H1 (cell line): ENCODE measurements at regions not wholly inside any gene's neighbourhood (a gene's known extent, or its start where the extent isn't known, plus 50 kb on each side); places are given as distances from the start of the nearest gene placed in this dataset.

Experiments
- CTCF ChIA-PET: fragments of 300-600 bp; sonication (Branson Sonifier 250); formaldehyde crosslinking; loops from one replicate; lab custom pipeline; 2021; ENCODE audit not compliant: partially characterized antibody; lab: Charles Lee
- POLR2A ChIA-PET: fragments of 300-600 bp; sonication (Branson Sonifier 250); formaldehyde crosslinking; loops from one replicate; lab custom pipeline; 2021; ENCODE audit warnings: inconsistent platforms; ENCODE audit not compliant: partially characterized antibody; lab: Charles Lee
- DNase-seq, 2 experiments: peaks; one replicate each; pipeline versions ENCODE4 v3.0.0 to v3.0.0-alpha.2; 2010 to 2022; ENCODE audit warnings: low spot score in 2 of 2, low read depth in 1 of 2, mixed read lengths in 1 of 2
- FAIRE-seq: peaks from 2 replicates; lab custom pipeline; 2011; peaks lifted over from hg19 to GRCh38; lab: Jason Lieb, UNC
- H2AFZ ChIP-seq: 2 replicates; pipeline ENCODE4 v1.8.1; 2012; ENCODE audit warnings: low read length, inconsistent platforms
- H2AK5ac ChIP-seq: 2 replicates; pipeline ENCODE4 v1.6.1; 2013; ENCODE audit warnings: low read depth, low read length
- H2BK120ac ChIP-seq: replicated peaks from 2 replicates; pipeline ENCODE3; 2013; ENCODE audit warnings: low read depth, low read length, inconsistent platforms
- H2BK12ac ChIP-seq: 2 replicates; pipeline ENCODE4 v1.6.1; 2013; ENCODE audit warnings: low read depth, low read length
- H2BK15ac ChIP-seq: 2 replicates; pipeline ENCODE4 v1.6.1; 2013; ENCODE audit warnings: low read length
- H2BK20ac ChIP-seq: 2 replicates; pipeline ENCODE4 v1.6.1; 2013; ENCODE audit warnings: low read length
- H2BK5ac ChIP-seq: 2 replicates; pipeline ENCODE4 v1.6.1; 2013; ENCODE audit warnings: low read depth, low read length
- H3K14ac ChIP-seq: 2 replicates; pipeline ENCODE4 v1.6.1; 2013; ENCODE audit warnings: inconsistent platforms; ENCODE audit not compliant: insufficient read length
- H3K18ac ChIP-seq: 2 replicates; pipeline ENCODE4 v1.6.1; 2013; ENCODE audit warnings: low read length; ENCODE audit errors: extremely low read depth
- H3K23ac ChIP-seq: 2 replicates; pipeline ENCODE4 v1.6.1; 2013; ENCODE audit warnings: inconsistent platforms; ENCODE audit not compliant: insufficient read length
- H3K23me2 ChIP-seq: 2 replicates; pipeline ENCODE4 v1.6.1; 2013; ENCODE audit warnings: low read depth, low read length
- H3K27ac ChIP-seq: 2 replicates; pipeline ENCODE4 v1.6.1; 2011; ENCODE audit warnings: low read depth, low read length, inconsistent platforms
- H3K27me3 ChIP-seq, 4 experiments: replicated peaks in 1 of 4; 1 replicate in 1 of 4; 2 replicates in 3 of 4; pipeline versions ENCODE4 v1.6.1 to v1.8.1; 2011 to 2013; ENCODE audit warnings: low read length in 3 of 4, mild to moderate bottlenecking in 3 of 4, inconsistent platforms in 2 of 4, mixed read lengths in 2 of 4, moderate library complexity in 1 of 4; ENCODE audit not compliant: control insufficient read depth in 3 of 4, insufficient read depth in 3 of 4; ENCODE audit errors: extremely low read depth in 1 of 4
- H3K36me3 ChIP-seq, 4 experiments: 2 replicates each; pipeline versions ENCODE4 v1.6.1 to v1.8.1; 2011 to 2013; ENCODE audit warnings: mild to moderate bottlenecking in 4 of 4, low read length in 3 of 4, moderate library complexity in 2 of 4, control low read depth in 1 of 4, inconsistent platforms in 1 of 4; ENCODE audit not compliant: insufficient read depth in 4 of 4, control insufficient read depth in 2 of 4
- H3K4ac ChIP-seq: replicated peaks from 2 replicates; pipeline ENCODE3; 2013; ENCODE audit warnings: low read length, low read depth, mixed read lengths, inconsistent platforms; ENCODE audit not compliant: insufficient read length
- H3K4me1 ChIP-seq, 4 experiments: replicated peaks in 1 of 4; 1 replicate in 1 of 4; 2 replicates in 3 of 4; pipeline versions ENCODE4 v1.6.1 to v1.8.1; 2011 to 2013; ENCODE audit warnings: low read length in 3 of 4, inconsistent platforms in 2 of 4, mixed read lengths in 1 of 4; ENCODE audit not compliant: insufficient read depth in 4 of 4, control insufficient read depth in 3 of 4
- H3K4me2 ChIP-seq, 2 experiments: 2 replicates each; pipeline versions ENCODE4 v1.6.1 to v1.8.1; 2011 to 2013; ENCODE audit warnings: low read depth in 2 of 2, low read length in 2 of 2, control low read depth in 1 of 2, inconsistent platforms in 1 of 2, mild to moderate bottlenecking in 1 of 2; ENCODE audit not compliant: insufficient read depth in 1 of 2
- H3K4me3 ChIP-seq, 4 experiments: fragments of 200-600, 300-600 bp in 1 of 4; sonication (generic), shearing (Covaris generic), sonication (Bioruptor Twin) in 1 of 4; 2 replicates each; pipeline versions ENCODE4 v1.5.1 to v1.8.1; 2011 to 2016; ENCODE audit warnings: low read length in 4 of 4, low read depth in 3 of 4, control low read depth in 2 of 4, inconsistent platforms in 2 of 4, mild to moderate bottlenecking in 2 of 4, mixed read lengths in 1 of 4, moderate library complexity in 1 of 4; ENCODE audit not compliant: insufficient read depth in 2 of 4; ENCODE audit errors: extremely low read depth in 1 of 4
- H3K56ac ChIP-seq: replicated peaks from 2 replicates; pipeline ENCODE3; 2013; ENCODE audit warnings: low read depth, mild to moderate bottlenecking, mixed read lengths, low read length, inconsistent platforms; ENCODE audit not compliant: insufficient read length
- H3K79me1 ChIP-seq: 2 replicates; pipeline ENCODE4 v1.6.1; 2013; ENCODE audit warnings: low read depth, low read length, control low read depth
- H3K79me2 ChIP-seq, 2 experiments: 2 replicates each; pipeline versions ENCODE4 v1.6.1 to v1.8.1; 2012 to 2013; ENCODE audit warnings: low read length in 2 of 2, mild to moderate bottlenecking in 2 of 2, inconsistent platforms in 1 of 2; ENCODE audit not compliant: insufficient read depth in 2 of 2, control insufficient read depth in 1 of 2
- H3K9ac ChIP-seq, 4 experiments: replicated peaks in 1 of 4; 1 replicate in 1 of 4; 2 replicates in 3 of 4; pipeline versions ENCODE4 v1.6.1 to v1.8.1; 2011 to 2013; ENCODE audit warnings: low read depth in 3 of 4, low read length in 3 of 4, control low read depth in 2 of 4, mild to moderate bottlenecking in 2 of 4, moderate library complexity in 2 of 4, inconsistent platforms in 1 of 4; ENCODE audit errors: extremely low read depth in 1 of 4
- H3K9me3 ChIP-seq, 2 experiments: 2 replicates each; pipeline versions ENCODE4 v1.6.1 to v1.8.1; 2012 to 2013; ENCODE audit warnings: mild to moderate bottlenecking in 2 of 2, moderate library complexity in 2 of 2, control low read depth in 1 of 2, inconsistent platforms in 1 of 2, low read depth in 1 of 2, low read length in 1 of 2, mixed read lengths in 1 of 2; ENCODE audit not compliant: insufficient read depth in 2 of 2
- H4K20me1 ChIP-seq, 2 experiments: replicated peaks in 1 of 2; 2 replicates each; pipeline versions ENCODE3 to v1.8.1; 2011 to 2013; ENCODE audit warnings: inconsistent platforms in 2 of 2, low read length in 2 of 2, mild to moderate bottlenecking in 1 of 2; ENCODE audit not compliant: insufficient read depth in 2 of 2, control insufficient read depth in 1 of 2
- H4K5ac ChIP-seq: 2 replicates; pipeline ENCODE4 v1.6.1; 2013; ENCODE audit warnings: low read length, low read depth, mixed read lengths, inconsistent platforms; ENCODE audit not compliant: insufficient read length
- H4K8ac ChIP-seq: 2 replicates; pipeline ENCODE4 v1.8.0; 2013; ENCODE audit warnings: mild to moderate bottlenecking, moderate library complexity, low read length, inconsistent platforms; ENCODE audit not compliant: insufficient read depth; ENCODE audit errors: extremely low read depth
- H4K91ac ChIP-seq: replicated peaks from 2 replicates; pipeline ENCODE3; 2013; ENCODE audit warnings: low read length, mixed read lengths, inconsistent platforms; ENCODE audit not compliant: insufficient read length
- BCL11A ChIP-seq, 2 experiments: IDR thresholded peaks; one replicate each; pipeline ENCODE4 v1.6.1; 2011; ENCODE audit warnings: low read depth in 2 of 2, low read length in 2 of 2, mild to moderate bottlenecking in 2 of 2
- CBX5 ChIP-seq: fragments of 300-800, 300-1000 bp; sonication (generic); IDR thresholded peaks from 2 replicates; pipeline ENCODE4 v1.7.1; 2016; ENCODE audit warnings: antibody characterized with exemption, low read length, low read depth
- CBX8 ChIP-seq: fragments of 300-800, 300-1000 bp; sonication (generic); IDR thresholded peaks from 2 replicates; pipeline ENCODE4 v1.7.1; 2016; ENCODE audit warnings: low read depth, low read length, borderline replicate concordance
- EP300 ChIP-seq, 2 experiments: IDR thresholded peaks; 1 replicate in 1 of 2; 2 replicates in 1 of 2; pipeline ENCODE4 v1.6.1; 2011 to 2012; ENCODE audit warnings: low read depth in 2 of 2, low read length in 2 of 2, mild to moderate bottlenecking in 2 of 2, borderline replicate concordance in 1 of 2, inconsistent platforms in 1 of 2, moderate library complexity in 1 of 2
- KDM1A ChIP-seq: fragments of 200-600, 300-600 bp; sonication (generic); IDR thresholded peaks from 2 replicates; pipeline ENCODE4 v1.7.1; 2016; ENCODE audit warnings: mild to moderate bottlenecking, low read length, borderline replicate concordance
- KDM4A ChIP-seq: IDR thresholded peaks from one replicate; pipeline ENCODE4 v1.7.1; 2012; ENCODE audit warnings: low read depth, mild to moderate bottlenecking, moderate library complexity, low read length, inconsistent platforms; ENCODE audit not compliant: severe bottlenecking
- MAX ChIP-seq: IDR thresholded peaks from 2 replicates; pipeline ENCODE4 v1.6.1; 2012; ENCODE audit warnings: inconsistent platforms
- NRF1 ChIP-seq: IDR thresholded peaks from 2 replicates; pipeline ENCODE4 v1.6.1; 2011; ENCODE audit warnings: mild to moderate bottlenecking, low read depth, low read length, improper control_type of control experiment
- POLR2A ChIP-seq, 2 experiments: IDR thresholded peaks; 1 replicate in 1 of 2; 2 replicates in 1 of 2; pipeline ENCODE4 v1.6.1; 2011; ENCODE audit warnings: low read depth in 2 of 2, low read length in 2 of 2, mild to moderate bottlenecking in 2 of 2; ENCODE audit errors: control extremely low read depth in 1 of 2
- RFX5 ChIP-seq: IDR thresholded peaks from 2 replicates; pipeline ENCODE4 v1.6.1; 2011; ENCODE audit warnings: low read depth, low read length, improper control_type of control experiment, borderline replicate concordance
- SAP30 ChIP-seq: fragments of 300-600 bp; sonication (generic); IDR thresholded peaks from 2 replicates; pipeline ENCODE4 v1.7.1; 2012; ENCODE audit warnings: low read length, moderate library complexity, mild to moderate bottlenecking, inconsistent platforms; ENCODE audit not compliant: insufficient read depth, insufficient replicate concordance
- ZNF274 ChIP-seq: IDR thresholded peaks from 2 replicates; pipeline ENCODE4 v1.7.0; 2012; ENCODE audit warnings: low read length, borderline replicate concordance; ENCODE audit errors: extremely low read depth
- WGBS, 2 experiments: shearing (Covaris generic) in 1 of 2; methylation state at CpG; one replicate each; pipeline versions ENCODE4 v1.1.6 to v1.1.7; 2013 to 2015; ENCODE audit warnings: low lambda C conversion rate in 2 of 2, mixed read lengths in 2 of 2, inconsistent platforms in 1 of 2, low coverage in 1 of 2, missing lambda C conversion rate in 1 of 2; ENCODE audit not compliant: insufficient replicate concordance in 2 of 2, insufficient coverage in 1 of 2, insufficient read length in 1 of 2; ENCODE audit errors: extremely low coverage in 1 of 2, missing lambda C conversion rate in 1 of 2; 5-methylcytosine and 5-hydroxymethylcytosine counted together

GRCh38 chr6:168231393-168231957 is 88.1 kb downstream of the DACT2 start:
- 88% methylated on average over 8 of the region's 8 CpGs; no CpG with 5 or more reads in 1 of the 2 experiments for WGBS, 2 experiments
- no peaks in the 10 kb centered on the region for H3K79me1 ChIP-seq
- H3K4me2 ChIP-seq: no peak overlapping the region
- no peak overlapping the region for H3K4me3 ChIP-seq
- H3K18ac ChIP-seq: no peak overlapping the region
- H2AK5ac ChIP-seq: no peak overlapping the region
- H3K4ac ChIP-seq: no peak overlapping the region
- H3K27ac ChIP-seq: no peak overlapping the region
- H3K23ac ChIP-seq: no peak overlapping the region
- H2BK20ac ChIP-seq: no peak overlapping the region
- H2BK15ac ChIP-seq: no peak overlapping the region
- H2BK12ac ChIP-seq: no peak overlapping the region
- no peaks in the 10 kb centered on the region for H4K20me1 ChIP-seq
- H3K79me2 ChIP-seq: no peaks in the 10 kb centered on the region
- no peaks in the 10 kb centered on the region for H3K23me2 ChIP-seq
- no peak overlapping the region for H3K56ac ChIP-seq
- H3K27me3 ChIP-seq: no peaks in the 10 kb centered on the region; a peak in 1 of 7 replicates
- ChIA-PET POLR2A (no interaction called here), CTCF (interaction anchor here (0.7 to 2.0 kb wide), 3 partner anchors 7 to 9 kb away, joined by 3 to 7 read pairs (median 4); no protein-coding TSS in a partner anchor)
- H2AFZ ChIP-seq: no peak overlapping the region
- H3K9ac ChIP-seq: no peak overlapping the region
- TF ChIP-seq BCL11A (IDR thresholded peaks at IDR 0.05; ENCODE audit: low read depth in 2 of 2, low read length in 2 of 2): no peak
- no peak for TF ChIP-seq KDM1A
- no peak for TF ChIP-seq NRF1
- TF ChIP-seq MAX: no peak
- no peak for TF ChIP-seq RFX5
- no peak for TF ChIP-seq SAP30
- no peak for TF ChIP-seq CBX5
- no peak for TF ChIP-seq CBX8
- TF ChIP-seq KDM4A: no peak
- no peak for TF ChIP-seq ZNF274
- TF ChIP-seq POLR2A (IDR thresholded peaks at IDR 0.05; ENCODE audit: control extremely low read depth in 1 of 2, low read depth in 2 of 2, low read length in 2 of 2): no peak
- no peak for TF ChIP-seq EP300 (IDR thresholded peaks at IDR 0.05; ENCODE audit: borderline replicate concordance in 1 of 2, low read depth in 2 of 2, low read length in 2 of 2)
- H3K14ac ChIP-seq: no peak overlapping the region
- H2BK120ac ChIP-seq: no peak overlapping the region
- H3K36me3 ChIP-seq: no peaks in the 10 kb centered on the region
- peaks cover under 1 to 14% (median 5%) of the 10 kb centered on the region in 4 experiments for H3K4me1 ChIP-seq
- no peak overlapping the region for H4K8ac ChIP-seq
- DNase-seq: no peak
- no peak overlapping the region for H2BK5ac ChIP-seq
- FAIRE-seq: no peak
- H4K91ac ChIP-seq: no peak overlapping the region
- H4K5ac ChIP-seq: no peak overlapping the region
- H3K9me3 ChIP-seq: no peaks in the 10 kb centered on the region
